Activated CD4-positive, alpha-beta T cell treated with anti-CD3 and anti-CD28 coated beads, Interleukin-10, Interleukin-2, amounts not matched to agents 100 ng/mL and 50 ng/mL, durations not matched to agents 16 hours and 8 hours (primary cell): ENCODE measurements at regions not wholly inside any gene's neighbourhood (a gene's known extent, or its start where the extent isn't known, plus 50 kb on each side); places are given as distances from the start of the nearest gene placed in this dataset.
A peak's percentile ranks its signal among the peaks of the same experiment; 100 is the strongest.

Source experiments
- DNase-seq: peaks from one replicate; pipeline ENCODE4 v3.0.0-alpha.2; 2020

GRCh38 chr7:22618528-22618927, 108.5 kb upstream of the IL6 start:
- DNase-seq = no peak

DNA sequence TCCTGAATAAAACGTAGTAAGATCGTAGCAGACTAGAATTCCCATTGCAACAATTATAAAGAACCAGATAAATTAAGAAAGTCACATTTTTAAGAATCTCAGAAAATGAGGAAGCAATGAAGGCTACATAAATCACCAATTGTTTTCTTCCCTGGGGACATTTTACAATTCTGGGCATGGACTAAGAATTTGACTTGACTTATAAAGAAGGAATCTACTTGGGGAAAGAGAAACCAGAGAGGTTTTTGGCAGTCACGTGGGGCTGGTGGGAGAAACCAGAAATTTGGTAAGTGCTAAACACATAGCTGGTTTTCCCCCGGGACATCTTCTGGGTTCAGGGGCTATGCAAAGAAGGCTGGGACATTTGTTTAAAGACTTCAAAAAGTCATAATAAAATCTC, 109.8 kb upstream of the IL6 start:
- no peak for DNase-seq

DNA sequence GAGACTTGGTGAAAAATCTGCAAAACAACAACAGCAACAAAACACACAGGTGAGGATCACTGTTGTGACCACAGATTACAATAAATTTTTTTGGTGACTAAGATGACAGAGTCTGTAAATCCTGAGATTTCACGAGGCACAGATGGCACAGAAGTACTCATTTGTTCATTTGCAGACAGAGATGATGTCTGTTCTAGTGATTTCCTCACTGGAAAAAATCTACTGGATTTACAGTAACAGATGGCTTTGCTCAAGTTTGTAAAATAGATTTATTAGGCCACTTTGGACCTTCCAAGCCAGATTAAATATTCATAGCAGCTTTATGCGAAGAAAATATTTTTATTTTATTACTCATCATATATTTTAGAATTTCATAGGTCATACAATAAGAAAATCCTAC, 113.5 kb upstream of the IL6 start:
- no peak for DNase-seq

DNA sequence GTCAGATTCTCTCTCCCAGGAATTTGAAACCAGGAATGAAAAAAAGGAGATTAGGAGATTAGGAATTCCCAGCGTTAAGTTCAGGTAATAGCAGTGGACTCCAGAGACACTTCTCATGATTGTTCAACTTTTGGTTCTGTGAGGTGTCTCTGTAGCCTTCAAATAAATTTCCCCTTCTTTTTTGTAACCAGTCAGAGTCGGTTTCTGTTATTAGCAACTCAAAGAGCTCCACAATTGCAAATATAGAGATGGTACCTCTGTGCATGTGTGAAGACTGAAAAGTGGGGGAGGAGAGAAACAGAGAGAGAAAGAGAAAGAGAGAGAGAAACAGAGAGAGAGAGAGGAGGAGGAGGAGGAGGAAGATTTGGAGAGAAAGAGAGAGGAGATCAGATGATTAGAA, 112.8 kb upstream of the STEAP1B start:
- DNase-seq = no peak

- no peak for DNase-seq
Measured at GRCh38 chr7:22611758-22612079, 111.7 kb upstream of the STEAP1B start.

DNA sequence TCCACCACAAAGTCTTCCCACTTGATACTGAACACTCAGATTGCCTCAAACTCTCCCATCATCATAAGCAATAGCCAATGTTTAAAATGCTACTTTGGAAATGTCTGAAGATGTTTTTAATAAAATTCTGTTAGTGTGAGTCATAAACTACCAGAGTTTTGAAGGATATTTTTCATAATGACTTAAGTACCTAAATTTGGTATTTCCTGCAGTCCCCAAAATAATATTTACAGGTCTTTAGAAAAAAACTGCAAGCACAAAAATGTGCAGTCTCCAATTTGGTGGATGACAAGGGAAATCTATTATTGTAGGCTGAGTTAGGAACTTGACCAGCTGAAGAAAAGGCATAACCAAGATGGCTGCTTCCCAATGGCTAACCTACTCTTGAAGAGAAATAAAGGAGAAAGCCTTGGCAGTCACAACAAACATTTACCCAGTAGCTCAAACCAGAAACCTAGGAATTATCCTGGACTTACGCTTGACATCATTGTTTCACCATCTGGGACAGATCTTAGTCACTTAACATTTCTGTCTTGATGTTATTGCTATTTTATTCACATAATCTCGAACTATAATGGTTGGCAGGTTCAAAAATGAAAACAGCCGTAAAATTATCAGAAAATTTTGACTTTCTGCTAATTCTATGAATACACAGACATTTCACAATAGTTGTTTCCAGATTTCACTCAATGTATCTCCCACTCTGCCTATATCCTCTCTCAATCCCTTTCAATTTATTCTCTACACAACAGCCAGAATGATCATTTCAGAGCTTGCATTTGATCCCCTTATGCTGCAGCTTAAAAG, 111.2 kb upstream of the STEAP1B start:
- no peak for DNase-seq

DNA sequence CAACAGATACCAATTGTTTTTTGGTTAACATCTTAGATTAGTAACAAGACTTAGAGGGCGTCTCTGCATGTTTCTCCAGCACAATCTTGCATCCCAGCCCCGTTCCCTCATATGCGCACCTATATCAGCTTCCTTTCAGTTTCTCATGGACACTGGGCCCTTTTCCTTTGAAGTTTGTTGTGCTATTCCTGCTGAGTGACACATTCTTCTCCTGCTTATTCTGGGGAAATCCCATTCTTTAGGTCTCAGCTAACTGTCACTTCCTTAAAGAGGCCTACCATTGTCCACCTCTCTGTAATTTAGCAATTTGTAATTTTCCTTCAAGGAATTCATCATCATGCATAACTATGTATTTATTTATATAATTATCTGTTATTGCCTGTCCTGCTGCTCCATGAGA, 110.3 kb upstream of the STEAP1B start:
- DNase-seq = no peak

- no peak for DNase-seq
Measured at GRCh38 chr7:22607180-22607579, 107.2 kb upstream of the STEAP1B start.

DNA sequence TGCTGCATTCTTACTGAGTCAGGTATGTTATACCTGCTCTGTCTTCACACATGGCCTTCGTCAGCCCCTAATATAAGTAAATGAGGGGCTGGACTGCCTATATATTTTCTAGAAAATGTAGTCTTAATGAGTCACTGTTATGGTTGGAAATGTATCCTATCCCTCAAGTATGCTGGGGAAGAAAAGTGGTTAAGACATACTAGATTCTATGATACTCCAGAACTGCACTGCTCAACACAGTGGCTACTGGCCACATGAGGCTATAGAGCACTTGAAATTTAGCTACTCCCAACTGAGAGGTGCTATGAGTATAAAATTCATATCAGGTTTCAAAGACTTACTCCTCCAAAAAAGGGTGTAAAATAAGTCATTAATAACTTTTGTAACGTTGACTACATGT, 104.3 kb upstream of the STEAP1B start:
- DNase-seq = no peak

GRCh38 chr7:22601812-22602565, 102.0 kb upstream of the STEAP1B start:
- DNase-seq = no peak

- no peak for DNase-seq
Measured at GRCh38 chr7:22601408-22601807, 101.4 kb upstream of the STEAP1B start.

DNA sequence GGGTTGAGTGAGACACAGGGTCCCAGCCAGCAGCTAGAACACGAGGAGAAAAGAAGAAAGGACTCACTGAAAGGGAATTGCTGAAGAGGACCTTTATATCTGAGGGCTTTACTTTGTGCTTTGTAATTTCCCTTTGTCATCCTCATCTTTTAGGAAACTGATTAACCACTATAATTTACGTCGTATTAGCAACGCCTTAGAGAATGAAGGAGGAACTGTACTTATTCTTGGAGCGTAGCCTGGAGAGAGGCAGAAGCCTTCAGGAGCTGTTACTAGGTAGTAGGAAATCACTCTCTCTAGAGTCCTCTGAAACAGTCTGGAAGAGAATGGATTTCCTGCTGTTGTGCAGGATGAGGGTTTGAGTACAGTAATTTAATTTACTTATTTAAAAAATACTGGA, 101.0 kb upstream of the STEAP1B start:
- DNase-seq = no peak

GRCh38 chr7:22598318-22598920, 98.4 kb upstream of the STEAP1B start:
- DNase-seq = no peak

GRCh38 chr7:22597844-22598243, 97.9 kb upstream of the STEAP1B start:
- DNase-seq = no peak

DNA sequence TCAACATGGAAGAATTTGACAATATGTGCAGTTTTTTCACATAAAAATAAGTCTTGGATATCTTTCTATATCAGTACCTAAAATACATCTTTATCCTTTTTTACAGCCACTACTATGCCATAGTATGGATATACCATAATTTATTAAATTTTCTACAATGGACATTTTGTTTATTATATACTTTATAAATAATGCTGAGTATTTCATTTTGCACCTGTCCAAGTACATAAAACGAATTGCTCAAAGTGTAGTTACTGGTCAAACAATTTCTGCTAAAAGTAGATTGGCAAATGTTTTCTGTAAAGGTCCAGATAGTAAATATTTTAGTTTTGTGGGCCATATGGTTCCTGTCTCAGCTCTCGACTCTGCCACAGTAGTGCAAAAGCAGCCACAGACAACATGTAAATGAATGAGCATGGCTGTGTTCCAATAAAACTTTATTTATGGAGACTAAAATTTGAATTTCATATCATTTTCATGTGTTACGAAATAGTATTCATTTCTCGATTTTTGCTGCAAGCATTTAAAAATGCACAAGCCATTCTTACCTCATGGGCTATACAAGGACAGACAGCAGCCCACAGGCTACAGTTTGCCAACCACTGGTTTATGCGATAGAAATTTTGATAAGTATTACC, 96.9 kb upstream of the STEAP1B start:
- no peak for DNase-seq

DNA sequence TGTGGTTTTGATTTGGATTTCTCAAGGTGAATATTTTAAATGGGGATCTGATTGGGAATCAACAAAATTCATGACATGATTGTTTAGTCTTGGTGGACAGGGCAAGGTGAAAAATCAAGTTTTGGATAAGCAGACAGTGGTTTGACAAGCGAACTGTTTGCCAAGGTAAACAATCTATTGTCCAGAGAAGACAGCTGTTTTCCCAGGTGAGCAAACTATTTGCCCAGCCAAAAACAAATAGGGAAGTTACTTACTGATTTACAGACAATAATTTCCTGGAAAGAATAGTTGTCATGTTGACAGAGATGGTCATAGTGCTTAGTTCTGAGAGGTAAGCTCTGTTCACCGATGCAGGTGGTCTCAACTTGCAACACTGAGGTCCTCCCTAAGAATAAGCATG, 94.0 kb upstream of the STEAP1B start:
- DNase-seq = no peak

- DNase-seq = no peak
Measured at GRCh38 chr7:22591271-22591670, 91.3 kb upstream of the STEAP1B start.

GRCh38 chr7:22589641-22590201, 89.7 kb upstream of the STEAP1B start:
- DNase-seq = no peak

- DNase-seq = no peak
Measured at GRCh38 chr7:22588351-22588750, 88.4 kb upstream of the STEAP1B start.

- peak; percentile 72 for DNase-seq
Measured at GRCh38 chr7:22587322-22587721, 87.3 kb upstream of the STEAP1B start.

- DNase-seq = no peak
Measured at GRCh38 chr7:22586786-22587140, 86.8 kb upstream of the STEAP1B start.

DNA sequence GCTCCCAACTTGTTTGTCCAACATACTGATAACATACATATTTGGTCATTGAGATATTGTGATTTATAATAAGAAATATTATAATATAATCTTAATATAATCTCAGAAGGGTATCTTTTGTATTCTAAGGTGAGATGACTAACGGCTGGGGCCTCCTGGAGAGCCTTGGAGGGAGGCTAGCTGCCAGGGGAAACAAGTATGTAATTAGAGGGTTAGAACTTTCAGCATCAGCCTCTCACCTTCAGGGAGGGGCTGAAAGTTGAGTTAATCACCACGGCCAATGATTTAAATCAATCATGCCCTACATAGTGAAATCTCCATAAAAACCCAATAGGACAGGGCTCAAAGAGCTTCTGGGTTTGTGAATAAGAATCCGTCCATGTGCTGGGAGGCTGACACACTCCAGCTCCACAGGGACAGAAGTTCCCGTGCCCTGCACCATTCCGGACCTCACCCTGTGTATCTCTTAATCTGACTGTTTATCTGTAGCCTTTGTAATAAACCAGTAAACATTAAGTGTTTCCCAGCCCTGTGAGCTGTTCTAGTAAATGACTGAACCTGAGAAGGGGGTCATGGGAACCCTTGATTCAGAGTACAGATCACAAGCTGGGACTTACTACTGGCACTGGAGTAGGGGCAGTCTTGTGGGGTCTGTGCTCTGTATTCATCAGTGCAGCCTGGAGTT, 86.3 kb upstream of the STEAP1B start:
- DNase-seq = no peak

DNA sequence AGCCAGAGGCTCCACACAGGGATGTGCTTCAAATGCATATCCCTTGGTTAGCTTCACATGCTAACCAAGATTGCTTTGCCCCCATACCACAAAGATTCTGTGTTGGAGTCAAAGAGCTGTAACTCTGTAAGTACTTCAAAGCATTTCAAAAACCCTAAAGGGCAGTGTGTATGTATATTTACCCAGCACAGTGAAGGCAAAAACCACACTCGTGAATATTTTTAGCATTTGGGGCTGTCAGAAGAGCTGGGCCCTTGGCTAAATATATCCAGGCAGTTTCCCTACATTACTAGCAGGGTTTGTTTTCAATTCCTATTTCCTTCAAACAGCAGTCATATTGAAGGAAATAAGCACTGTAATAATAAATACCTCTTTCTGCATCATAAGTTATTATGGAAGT, 84.2 kb upstream of the STEAP1B start:
- DNase-seq = no peak
